CD8-positive, alpha-beta memory T cell (primary cell): ENCODE measurements at regions not wholly inside any gene's neighbourhood (a gene's known extent, or its start where the extent isn't known, plus 50 kb on each side); places are given as distances from the start of the nearest gene placed in this dataset.
"Not testable (repeated sequence)": the region's sequence is repeated elsewhere in the genome, so short reads cannot be mapped to it uniquely, and the experiment has no call there.

Source experiments
- CTCF ChIA-PET: fragments of 350-600 bp; sonication (Branson Sonifier 250); formaldehyde crosslinking; loops from one replicate; lab custom pipeline; 2021; ENCODE audit warnings: antibody characterized with exemption; lab: Charles Lee
- POLR2A ChIA-PET: fragments of 350-600 bp; sonication (Branson Sonifier 250); formaldehyde crosslinking; loops from one replicate; lab custom pipeline; 2021; ENCODE audit warnings: antibody characterized with exemption; lab: Charles Lee
- DNase-seq, 5 donors: peaks; one replicate each; pipeline versions ENCODE4 v3.0.0 to v3.0.0-alpha.2; 2020 to 2022; ENCODE audit warnings: mixed read lengths in 1 of 5
- H3K27ac ChIP-seq: one replicate; pipeline ENCODE4 v1.7.0; 2013; ENCODE audit warnings: low read depth, mild to moderate bottlenecking, low read length, moderate library complexity
- H3K27me3 ChIP-seq: 2 replicates; pipeline ENCODE4 v1.7.0; 2013; ENCODE audit warnings: low read length, mild to moderate bottlenecking; ENCODE audit not compliant: insufficient read depth, poor library complexity, severe bottlenecking
- H3K36me3 ChIP-seq: 2 replicates; pipeline ENCODE4 v1.7.0; 2013; ENCODE audit warnings: mild to moderate bottlenecking, low read length, moderate library complexity; ENCODE audit not compliant: insufficient read depth
- H3K4me1 ChIP-seq: 2 replicates; pipeline ENCODE4 v1.7.0; 2013; ENCODE audit warnings: mild to moderate bottlenecking, low read length, moderate library complexity; ENCODE audit not compliant: insufficient read depth
- H3K4me3 ChIP-seq: 2 replicates; pipeline ENCODE4 v1.7.0; 2013; ENCODE audit warnings: mild to moderate bottlenecking, low read length
- H3K9me3 ChIP-seq: 2 replicates; pipeline ENCODE4 v1.7.0; 2013; ENCODE audit warnings: mild to moderate bottlenecking, low read length
- H3K27ac Mint-ChIP-seq, 8 donors: one replicate each; pipeline ENCODE4 v1.8.0; 2020 to 2021; ENCODE audit warnings: mixed read lengths in 8 of 8, mild to moderate bottlenecking in 6 of 8, inconsistent platforms in 3 of 8, moderate library complexity in 3 of 8
- H3K27me3 Mint-ChIP-seq, 2 donors: one replicate each; pipeline ENCODE4 v1.8.0; 2020 to 2021; ENCODE audit warnings: mixed read lengths in 2 of 2, mild to moderate bottlenecking in 1 of 2, moderate library complexity in 1 of 2
- H3K36me3 Mint-ChIP-seq, 3 donors: one replicate each; pipeline ENCODE4 v1.8.0; 2020 to 2021; ENCODE audit warnings: mixed read lengths in 3 of 3, inconsistent platforms in 1 of 3, mild to moderate bottlenecking in 1 of 3
- H3K4me1 Mint-ChIP-seq, 3 donors: one replicate each; pipeline ENCODE4 v1.8.0; 2020 to 2021; ENCODE audit warnings: mixed read lengths in 3 of 3, inconsistent platforms in 1 of 3, mild to moderate bottlenecking in 1 of 3
- H3K4me3 Mint-ChIP-seq, 7 donors: one replicate each; pipeline ENCODE4 v1.8.0; 2020 to 2021; ENCODE audit warnings: mixed read lengths in 7 of 7, mild to moderate bottlenecking in 6 of 7, moderate library complexity in 4 of 7, inconsistent platforms in 2 of 7
- H3K9me3 Mint-ChIP-seq, 5 donors: one replicate each; pipeline ENCODE4 v1.8.0; 2020 to 2022; ENCODE audit warnings: mixed read lengths in 5 of 5, mild to moderate bottlenecking in 3 of 5, moderate library complexity in 2 of 5, inconsistent platforms in 1 of 5

- Mint-ChIP-seq H3K4me3 (no peak overlapping the region), H3K27ac (no peak overlapping the region), H3K36me3 (no peaks in the 10 kb centered on the region), H3K9me3 (peaks cover 2 to 15% (median 7%) of the 10 kb centered on the region in 5 donors), H3K4me1 (no peaks in the 10 kb centered on the region), H3K27me3 (no peaks in the 10 kb centered on the region)
- H3K9me3 ChIP-seq: no peaks in the 10 kb centered on the region
- H3K4me1 ChIP-seq: no peaks in the 10 kb centered on the region
- no peaks in the 10 kb centered on the region for H3K27me3 ChIP-seq
- H3K27ac ChIP-seq: no peak overlapping the region
- POLR2A ChIA-PET: no interaction called here
- no peak overlapping the region for H3K4me3 ChIP-seq
- no peak for DNase-seq
- H3K36me3 ChIP-seq: no peaks in the 10 kb centered on the region
- CTCF ChIA-PET: no interaction called here
Measured at GRCh38 chr5:17370651-17371050, 127.4 kb upstream of the TAF11L2 start.

GRCh38 chr5:17373406-17373805 lies 124.6 kb upstream of the TAF11L2 start:
- no peak for DNase-seq
- ChIA-PET POLR2A (no interaction called here), CTCF (no interaction called here)
- Histone ChIP-seq H3K36me3 (no peaks in the 10 kb centered on the region), H3K27me3 (no peaks in the 10 kb centered on the region), H3K4me1 (no peaks in the 10 kb centered on the region), H3K9me3 (no peaks in the 10 kb centered on the region), H3K4me3 (no peak overlapping the region), H3K27ac (no peak overlapping the region)
- Mint-ChIP-seq H3K4me3 (no peak overlapping the region), H3K36me3 (no peaks in the 10 kb centered on the region), H3K27ac (no peak overlapping the region), H3K27me3 (no peaks in the 10 kb centered on the region), H3K4me1 (no peaks in the 10 kb centered on the region), H3K9me3 (peaks cover 4 to 12% (median 5%) of the 10 kb centered on the region in 5 donors)

- Mint-ChIP-seq H3K4me1 (no peaks in the 10 kb centered on the region), H3K9me3 (peaks cover 4 to 14% (median 5%) of the 10 kb centered on the region in 5 donors), H3K36me3 (no peaks in the 10 kb centered on the region), H3K4me3 (no peak overlapping the region), H3K27ac (no peak overlapping the region), H3K27me3 (no peaks in the 10 kb centered on the region)
- ChIA-PET CTCF (no interaction called here), POLR2A (no interaction called here)
- no peak overlapping the region for H3K4me3 ChIP-seq
- no peaks in the 10 kb centered on the region for H3K36me3 ChIP-seq
- no peak overlapping the region for H3K27ac ChIP-seq
- H3K27me3 ChIP-seq: no peaks in the 10 kb centered on the region
- DNase-seq: no peak
- no peaks in the 10 kb centered on the region for H3K9me3 ChIP-seq
- H3K4me1 ChIP-seq: no peaks in the 10 kb centered on the region
Measured at GRCh38 chr5:17373814-17374556, 124.0 kb upstream of the TAF11L2 start.

- H3K4me1 Mint-ChIP-seq: no peaks in the 10 kb centered on the region
- CTCF ChIA-PET: no interaction called here
- Histone ChIP-seq H3K36me3 (no peaks in the 10 kb centered on the region), H3K27ac (no peak overlapping the region), H3K4me3 (no peak overlapping the region), H3K27me3 (no peaks in the 10 kb centered on the region), H3K9me3 (no peaks in the 10 kb centered on the region), H3K4me1 (no peaks in the 10 kb centered on the region)
- POLR2A ChIA-PET: no interaction called here
- H3K4me3 Mint-ChIP-seq: no peak overlapping the region
- no peaks in the 10 kb centered on the region for H3K27me3 Mint-ChIP-seq
- H3K27ac Mint-ChIP-seq: no peak overlapping the region
- peaks cover 4 to 17% (median 9%) of the 10 kb centered on the region in 5 donors for H3K9me3 Mint-ChIP-seq
- no peak for DNase-seq
- no peaks in the 10 kb centered on the region for H3K36me3 Mint-ChIP-seq
Measured at GRCh38 chr5:17374973-17375742, 122.9 kb upstream of the TAF11L2 start.

GRCh38 chr5:17375886-17376285 lies 122.1 kb upstream of the TAF11L2 start:
- not testable (repeated sequence) for DNase-seq

GRCh38 chr5:17378346-17378997 lies 119.6 kb upstream of the TAF11L2 start:
- Mint-ChIP-seq H3K36me3 (no peaks in the 10 kb centered on the region), H3K9me3 (peaks cover 2 to 16% (median 15%) of the 10 kb centered on the region in 5 donors), H3K27me3 (no peaks in the 10 kb centered on the region), H3K27ac (no peak overlapping the region), H3K4me3 (no peak overlapping the region), H3K4me1 (no peaks in the 10 kb centered on the region)
- no peak overlapping the region for H3K4me3 ChIP-seq
- CTCF ChIA-PET: no interaction called here
- POLR2A ChIA-PET: no interaction called here
- H3K36me3 ChIP-seq: no peaks in the 10 kb centered on the region
- H3K27me3 ChIP-seq: no peaks in the 10 kb centered on the region
- no peaks in the 10 kb centered on the region for H3K4me1 ChIP-seq
- DNase-seq: no peak
- H3K27ac ChIP-seq: no peak overlapping the region
- no peaks in the 10 kb centered on the region for H3K9me3 ChIP-seq

More at GRCh38 chr5:17375886-17376285, 122.1 kb upstream of the TAF11L2 start:
- H3K4me1 Mint-ChIP-seq, H3K27me3 Mint-ChIP-seq, H3K27ac Mint-ChIP-seq, H3K4me1 ChIP-seq, H3K4me3 Mint-ChIP-seq, H3K36me3 Mint-ChIP-seq, H3K27me3 ChIP-seq, CTCF ChIA-PET, H3K27ac ChIP-seq, H3K36me3 ChIP-seq, H3K9me3 ChIP-seq, H3K4me3 ChIP-seq, POLR2A ChIA-PET: not testable (repeated sequence)
- H3K9me3 Mint-ChIP-seq: peaks cover 0 to 15% (median 9%) of the 10 kb centered on the region in 5 donors

- CTCF ChIA-PET: no interaction called here
- Histone ChIP-seq H3K36me3 (no peaks in the 10 kb centered on the region), H3K4me1 (no peaks in the 10 kb centered on the region), H3K4me3 (no peak overlapping the region), H3K9me3 (no peaks in the 10 kb centered on the region), H3K27ac (no peak overlapping the region), H3K27me3 (no peaks in the 10 kb centered on the region)
- Mint-ChIP-seq H3K27ac (no peak overlapping the region), H3K36me3 (no peaks in the 10 kb centered on the region), H3K4me1 (no peaks in the 10 kb centered on the region), H3K4me3 (no peak overlapping the region), H3K9me3 (peaks cover 3 to 16% (median 11%) of the 10 kb centered on the region in 5 donors), H3K27me3 (no peaks in the 10 kb centered on the region)
- DNase-seq: no peak
- POLR2A ChIA-PET: no interaction called here
Measured at GRCh38 chr5:17379100-17379951, 118.7 kb upstream of the TAF11L2 start.
